Mesendoderm (in vitro differentiated cells): ENCODE measurements at regions not wholly inside any gene's neighbourhood (a gene's known extent, or its start where the extent isn't known, plus 50 kb on each side); places are given as distances from the start of the nearest gene placed in this dataset.

ENCODE experiments used
- DNase-seq: peaks from one replicate; pipeline ENCODE4 v3.0.0; 2013
- H2AK5ac ChIP-seq: 2 replicates; pipeline ENCODE4 v1.6.1; 2013; ENCODE audit warnings: low read length, inconsistent platforms
- H2BK120ac ChIP-seq: 2 replicates; pipeline ENCODE4 v1.6.1; 2013; ENCODE audit warnings: low read depth, mild to moderate bottlenecking, low read length, moderate library complexity, mixed read lengths
- H2BK15ac ChIP-seq: replicated peaks from 2 replicates; pipeline ENCODE4 v1.6.1; 2013; ENCODE audit warnings: low read depth, mild to moderate bottlenecking, moderate library complexity
- H2BK5ac ChIP-seq: 2 replicates; pipeline ENCODE4 v1.6.1; 2013; ENCODE audit warnings: low read length, inconsistent platforms
- H3K18ac ChIP-seq: 2 replicates; pipeline ENCODE4 v1.6.1; 2013; ENCODE audit warnings: mild to moderate bottlenecking, low read length, mixed read lengths
- H3K23ac ChIP-seq: one replicate; pipeline ENCODE4 v1.6.1; 2013; ENCODE audit warnings: low read length
- H3K27ac ChIP-seq: 2 replicates; pipeline ENCODE4 v1.5.1; 2013; ENCODE audit warnings: low read depth, mild to moderate bottlenecking, inconsistent platforms, low read length, moderate library complexity
- H3K27me3 ChIP-seq: 2 replicates; pipeline ENCODE4 v1.6.1; 2013; ENCODE audit warnings: low read length, control low read depth, mild to moderate bottlenecking, inconsistent platforms; ENCODE audit not compliant: insufficient read depth, poor library complexity
- H3K36me3 ChIP-seq: 2 replicates; pipeline ENCODE4 v1.6.1; 2013; ENCODE audit warnings: low read length, inconsistent platforms; ENCODE audit not compliant: control insufficient read depth, insufficient read depth
- H3K4ac ChIP-seq: one replicate; pipeline ENCODE4 v1.6.1; 2013; ENCODE audit warnings: low read depth, mild to moderate bottlenecking, low read length, moderate library complexity
- H3K4me1 ChIP-seq: 2 replicates; pipeline ENCODE4 v1.6.1; 2013; ENCODE audit warnings: low read depth, low read length, inconsistent platforms; ENCODE audit not compliant: control insufficient read depth
- H3K4me2 ChIP-seq: 2 replicates; pipeline ENCODE4 v1.6.1; 2013; ENCODE audit warnings: low read length
- H3K4me3 ChIP-seq: 2 replicates; pipeline ENCODE4 v1.5.1; 2013; ENCODE audit warnings: mild to moderate bottlenecking, low read length
- H3K56ac ChIP-seq: one replicate; pipeline ENCODE4 v1.6.1; 2013; ENCODE audit warnings: low read length
- H3K79me1 ChIP-seq: 2 replicates; pipeline ENCODE4 v1.6.1; 2013; ENCODE audit warnings: low read length, inconsistent platforms
- H3K79me2 ChIP-seq: 2 replicates; pipeline ENCODE4 v1.6.1; 2013; ENCODE audit warnings: mild to moderate bottlenecking, low read length; ENCODE audit not compliant: control insufficient read depth, insufficient read depth
- H3K9ac ChIP-seq: 2 replicates; pipeline ENCODE4 v1.6.1; 2013; ENCODE audit warnings: low read length, inconsistent platforms
- H4K5ac ChIP-seq: one replicate; pipeline ENCODE4 v1.6.1; 2013; ENCODE audit warnings: low read length
- H4K8ac ChIP-seq: one replicate; pipeline ENCODE4 v1.6.1; 2013; ENCODE audit warnings: low read depth, mild to moderate bottlenecking, control low read depth, low read length, moderate library complexity
- WGBS: extraction: QIAGEN DNeasy Blood & Tissue Kit; methylation state at CpG from one replicate; pipeline ENCODE4 v1.1.7; 2013; ENCODE audit warnings: low lambda C conversion rate, missing lambda C conversion rate; ENCODE audit not compliant: insufficient coverage; ENCODE audit errors: extremely low coverage; 5-methylcytosine and 5-hydroxymethylcytosine counted together

- no peaks in the 10 kb centered on the region for H3K27me3 ChIP-seq
- no peak for DNase-seq
- H3K4me2 ChIP-seq = no peak overlapping the region
- no peak overlapping the region for H4K8ac ChIP-seq
- no CpG with 5 or more reads among the region's 2 CpGs for WGBS
- no peak overlapping the region for H3K18ac ChIP-seq
- no peak overlapping the region for H2AK5ac ChIP-seq
- no peak overlapping the region for H3K56ac ChIP-seq
- H3K79me1 ChIP-seq = no peaks in the 10 kb centered on the region
- no peak overlapping the region for H3K27ac ChIP-seq
- H3K9ac ChIP-seq = no peak overlapping the region
- no peak overlapping the region for H2BK120ac ChIP-seq
- H3K23ac ChIP-seq = no peak overlapping the region
- H3K36me3 ChIP-seq = no peaks in the 10 kb centered on the region
- no peak overlapping the region for H4K5ac ChIP-seq
- no peaks in the 10 kb centered on the region for H3K4me1 ChIP-seq
- no peak overlapping the region for H2BK15ac ChIP-seq
- no peak overlapping the region for H2BK5ac ChIP-seq
- H3K79me2 ChIP-seq = no peaks in the 10 kb centered on the region
- no peak overlapping the region for H3K4me3 ChIP-seq
- no peak overlapping the region for H3K4ac ChIP-seq
Observed at GRCh38 chr10:111599943-111600342, 523.1 kb downstream of the ADRA2A start.

- no peak overlapping the region for H3K23ac ChIP-seq
- H4K8ac ChIP-seq = no peak overlapping the region
- no peaks in the 10 kb centered on the region for H3K79me2 ChIP-seq
- no CpG with 5 or more reads among the region's 3 CpGs for WGBS
- H3K4me1 ChIP-seq = no peaks in the 10 kb centered on the region
- no peak overlapping the region for H3K4me2 ChIP-seq
- no peak overlapping the region for H2BK5ac ChIP-seq
- no peaks in the 10 kb centered on the region for H3K36me3 ChIP-seq
- peak; percentile 1 for DNase-seq
- no peak overlapping the region for H2BK15ac ChIP-seq
- no peak overlapping the region for H3K27ac ChIP-seq
- H3K4me3 ChIP-seq = no peak overlapping the region
- H3K9ac ChIP-seq = no peak overlapping the region
- H3K27me3 ChIP-seq = no peaks in the 10 kb centered on the region
- no peak overlapping the region for H3K4ac ChIP-seq
- H2AK5ac ChIP-seq = no peak overlapping the region
- H3K56ac ChIP-seq = no peak overlapping the region
- H4K5ac ChIP-seq = no peak overlapping the region
- no peak overlapping the region for H2BK120ac ChIP-seq
- H3K79me1 ChIP-seq = no peaks in the 10 kb centered on the region
- H3K18ac ChIP-seq = no peak overlapping the region
Observed at GRCh38 chr10:111600772-111601171, 523.9 kb downstream of the ADRA2A start.

GRCh38 chr10:111612273-111612672 lies 535.4 kb downstream of the ADRA2A start:
- no peak overlapping the region for H2BK120ac ChIP-seq
- H3K9ac ChIP-seq = no peak overlapping the region
- H3K4ac ChIP-seq = no peak overlapping the region
- no peak overlapping the region for H2BK15ac ChIP-seq
- H4K5ac ChIP-seq = no peak overlapping the region
- H3K79me2 ChIP-seq = no peaks in the 10 kb centered on the region
- no peaks in the 10 kb centered on the region for H3K27me3 ChIP-seq
- no peaks in the 10 kb centered on the region for H3K36me3 ChIP-seq
- no peak overlapping the region for H3K23ac ChIP-seq
- WGBS = no CpG with 5 or more reads among the region's 1 CpG
- no peak overlapping the region for H2AK5ac ChIP-seq
- no peaks in the 10 kb centered on the region for H3K4me1 ChIP-seq
- no peak overlapping the region for H3K4me2 ChIP-seq
- DNase-seq = no peak
- H2BK5ac ChIP-seq = no peak overlapping the region
- no peak overlapping the region for H4K8ac ChIP-seq
- no peak overlapping the region for H3K27ac ChIP-seq
- no peak overlapping the region for H3K4me3 ChIP-seq
- no peak overlapping the region for H3K56ac ChIP-seq
- H3K79me1 ChIP-seq = no peaks in the 10 kb centered on the region
- no peak overlapping the region for H3K18ac ChIP-seq

GRCh38 chr10:111634191-111634590 lies 549.4 kb downstream of the GPAM start:
- Histone ChIP-seq H2BK120ac (no peak overlapping the region), H3K36me3 (no peaks in the 10 kb centered on the region), H2AK5ac (no peak overlapping the region), H3K4me3 (no peak overlapping the region), H4K5ac (no peak overlapping the region), H3K18ac (no peak overlapping the region), H3K27me3 (no peaks in the 10 kb centered on the region), H3K4ac (no peak overlapping the region), H3K27ac (no peak overlapping the region), H4K8ac (no peak overlapping the region), H3K4me2 (no peak overlapping the region), H3K56ac (no peak overlapping the region), H3K79me2 (no peaks in the 10 kb centered on the region), H3K4me1 (no peaks in the 10 kb centered on the region), H3K23ac (no peak overlapping the region), H3K79me1 (no peaks in the 10 kb centered on the region), H2BK15ac (no peak overlapping the region), H3K9ac (no peak overlapping the region), H2BK5ac (no peak overlapping the region)
- WGBS = no CpG with 5 or more reads among the region's 3 CpGs
- no peak for DNase-seq

- Histone ChIP-seq H2AK5ac (no peak overlapping the region), H3K56ac (no peak overlapping the region), H4K8ac (no peak overlapping the region), H3K79me1 (no peaks in the 10 kb centered on the region), H3K23ac (no peak overlapping the region), H2BK120ac (no peak overlapping the region), H2BK15ac (no peak overlapping the region), H4K5ac (no peak overlapping the region), H3K27ac (no peak overlapping the region), H3K4me1 (no peaks in the 10 kb centered on the region), H2BK5ac (no peak overlapping the region), H3K79me2 (no peaks in the 10 kb centered on the region), H3K36me3 (no peaks in the 10 kb centered on the region), H3K18ac (no peak overlapping the region), H3K9ac (no peak overlapping the region), H3K4me3 (no peak overlapping the region), H3K4me2 (no peak overlapping the region), H3K4ac (no peak overlapping the region), H3K27me3 (no peaks in the 10 kb centered on the region)
- no peak for DNase-seq
- WGBS = no CpG with 5 or more reads among the region's 2 CpGs
Observed at GRCh38 chr10:111646021-111646420, 537.5 kb downstream of the GPAM start.

- Histone ChIP-seq H3K4me3 (no peak overlapping the region), H3K56ac (no peak overlapping the region), H3K36me3 (no peaks in the 10 kb centered on the region), H4K5ac (no peak overlapping the region), H3K4me1 (no peaks in the 10 kb centered on the region), H3K4ac (no peak overlapping the region), H2BK15ac (no peak overlapping the region), H2BK120ac (no peak overlapping the region), H3K27me3 (no peaks in the 10 kb centered on the region), H4K8ac (no peak overlapping the region), H3K27ac (no peak overlapping the region), H3K4me2 (no peak overlapping the region), H3K79me1 (no peaks in the 10 kb centered on the region), H3K18ac (no peak overlapping the region), H3K9ac (no peak overlapping the region), H3K79me2 (no peaks in the 10 kb centered on the region), H3K23ac (no peak overlapping the region), H2AK5ac (no peak overlapping the region), H2BK5ac (no peak overlapping the region)
- DNase-seq = no peak
- no CpG with 5 or more reads among the region's 2 CpGs for WGBS
Observed at GRCh38 chr10:111648046-111648445, 535.5 kb downstream of the GPAM start.
